Embryonic facial prominence (tissue), 1 donor: ENCODE measurements at regions not wholly inside any gene's neighbourhood (a gene's known extent, or its start where the extent isn't known, plus 50 kb on each side); places are given as distances from the start of the nearest gene placed in this dataset.

Experiments
- DNase-seq: peaks from one replicate; pipeline ENCODE4 v3.0.0-alpha.2; 2016; ENCODE audit errors: extremely low spot score

DNA sequence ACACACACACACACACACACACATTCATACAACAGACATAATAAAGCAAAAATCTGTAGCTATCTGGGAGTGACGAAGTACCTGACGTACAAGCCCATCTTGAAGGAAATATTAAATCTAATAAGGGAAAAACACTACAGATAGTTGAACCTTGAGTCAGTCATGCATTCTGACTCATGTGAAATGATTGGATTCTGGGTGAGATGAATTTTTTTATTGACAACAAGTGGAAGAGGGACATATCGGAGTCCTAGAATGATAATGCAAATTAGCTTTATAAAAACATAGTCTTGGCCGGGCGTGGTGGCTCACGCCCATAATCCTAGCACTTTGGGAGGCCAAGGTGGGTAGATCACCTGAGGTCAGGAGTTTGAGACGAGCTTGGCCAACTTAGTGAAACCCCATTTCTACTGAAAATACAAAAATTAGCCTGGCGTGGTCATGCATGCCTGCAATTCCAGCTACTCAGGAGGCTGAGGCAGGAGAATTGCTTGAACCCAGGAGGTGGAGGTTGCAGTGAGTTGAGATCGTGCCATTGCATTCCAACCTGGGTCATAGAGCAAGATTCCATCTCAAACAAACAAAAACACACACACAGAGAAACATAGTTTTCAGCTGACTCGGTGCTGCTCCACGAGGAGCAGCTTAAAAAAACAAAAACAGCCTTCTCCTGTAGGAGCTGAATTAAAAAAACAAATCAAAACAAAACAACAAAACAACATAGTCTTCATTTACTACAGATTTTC, 154.4 kb upstream of the MKLN1 start:
- no peak for DNase-seq

DNA sequence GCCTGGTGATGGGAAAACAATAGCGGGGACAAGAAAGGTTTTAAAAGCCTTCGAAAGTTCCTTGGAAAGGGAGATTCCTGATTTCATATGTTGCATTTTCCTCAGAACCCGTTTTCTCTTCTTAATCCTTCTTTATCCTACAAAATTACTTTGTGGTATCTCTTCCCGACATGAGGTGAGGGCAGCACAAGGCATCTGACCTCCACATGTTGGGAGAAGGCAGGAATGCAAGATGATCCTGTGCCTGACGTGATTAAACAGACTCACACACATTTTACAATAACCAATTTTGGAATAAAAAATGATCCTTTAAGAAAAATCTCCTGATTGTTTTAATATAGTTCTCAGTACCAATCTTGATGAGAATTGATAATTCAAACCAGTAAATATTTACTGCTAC, 153.3 kb upstream of the MKLN1 start:
- no peak for DNase-seq

DNA sequence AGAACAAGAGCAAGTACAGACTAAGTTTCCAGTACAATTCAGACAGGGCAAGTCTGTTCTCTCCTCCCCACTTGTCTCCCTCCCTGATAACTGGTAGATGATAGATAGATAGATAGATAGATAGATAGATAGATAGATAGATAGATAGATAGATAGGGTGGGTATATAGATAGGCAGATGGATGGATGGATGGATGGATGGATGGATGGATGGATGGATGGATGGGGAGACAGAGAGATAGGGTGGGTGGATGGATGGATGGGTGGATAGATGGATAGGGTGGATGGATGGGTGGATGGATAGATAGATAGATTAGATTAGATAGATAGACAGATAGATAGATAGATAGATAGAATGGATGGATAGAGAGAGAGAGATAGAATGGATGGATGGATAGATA, 152.8 kb upstream of the MKLN1 start:
- no peak for DNase-seq

DNA sequence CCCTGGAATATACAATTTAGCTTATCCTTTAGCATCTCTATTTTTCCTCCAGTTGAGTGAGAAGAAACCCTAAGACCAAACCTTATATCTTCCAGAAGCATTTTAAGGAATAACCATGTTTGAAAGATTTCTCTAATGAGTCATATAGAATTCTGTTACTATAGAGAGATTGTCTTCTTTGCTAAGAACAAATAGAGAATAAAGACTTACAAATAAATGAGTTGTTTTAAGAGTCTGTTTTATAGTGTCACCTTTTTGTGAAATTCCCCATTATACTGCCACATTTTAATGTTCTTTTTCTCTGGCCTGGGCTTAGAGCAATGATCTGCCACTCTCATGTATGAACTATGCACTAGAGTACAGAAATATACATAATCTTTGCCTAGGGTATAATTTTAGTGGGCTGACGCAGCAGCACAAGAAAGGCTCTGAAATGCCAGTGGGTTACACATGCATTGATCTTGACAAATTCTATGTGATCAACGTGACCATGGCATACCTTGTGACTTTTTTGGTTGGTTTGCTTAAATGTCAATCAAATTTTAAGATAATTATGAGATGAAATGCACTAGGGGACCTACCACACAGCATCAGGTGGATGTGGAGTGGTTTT, 145.1 kb upstream of the MKLN1 start:
- no peak for DNase-seq

DNA sequence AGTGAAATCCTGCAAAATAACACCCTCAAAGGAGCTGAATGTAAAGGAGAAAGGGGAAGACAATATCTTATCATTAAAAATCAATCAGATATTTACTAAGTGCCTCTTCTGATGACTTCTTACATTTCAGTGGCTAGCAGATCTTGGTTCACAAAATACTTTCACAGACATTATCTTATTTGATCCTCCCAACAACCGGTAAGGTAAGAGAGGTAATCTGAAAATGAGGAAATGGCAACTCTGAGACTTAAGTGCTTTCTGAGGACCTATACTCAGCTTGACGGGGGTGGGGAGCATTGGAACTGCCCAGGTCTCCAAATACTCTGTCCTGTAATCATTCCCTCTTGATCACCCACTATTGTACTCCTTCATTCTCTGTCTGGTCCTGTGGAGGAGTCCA, 144.6 kb upstream of the MKLN1 start:
- DNase-seq: no peak

DNA sequence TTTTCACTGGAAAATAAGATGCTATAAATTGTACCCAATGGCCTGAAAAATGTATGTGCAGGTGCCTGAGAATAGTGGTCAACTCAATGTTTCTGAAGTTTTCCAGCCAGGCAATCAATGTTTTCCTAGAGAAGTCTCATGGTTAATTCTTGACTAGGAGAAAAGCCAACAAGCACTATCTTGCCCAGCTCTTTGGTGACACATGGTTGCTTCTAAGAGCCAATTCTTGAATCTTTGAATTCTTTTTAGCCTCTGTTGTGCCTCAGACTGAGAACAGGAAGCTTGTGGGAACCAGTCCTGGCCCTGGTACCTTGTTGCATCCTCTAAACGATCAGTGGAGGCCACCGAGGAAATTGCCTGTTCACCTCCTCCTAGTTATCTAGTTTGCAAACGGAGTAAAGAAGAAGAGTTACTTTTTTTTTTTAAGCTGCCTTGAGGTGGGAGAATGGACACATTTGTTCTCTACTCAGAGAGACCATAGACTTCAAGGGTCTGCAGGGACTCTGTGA, 144.0 kb upstream of the MKLN1 start:
- no peak for DNase-seq

DNA sequence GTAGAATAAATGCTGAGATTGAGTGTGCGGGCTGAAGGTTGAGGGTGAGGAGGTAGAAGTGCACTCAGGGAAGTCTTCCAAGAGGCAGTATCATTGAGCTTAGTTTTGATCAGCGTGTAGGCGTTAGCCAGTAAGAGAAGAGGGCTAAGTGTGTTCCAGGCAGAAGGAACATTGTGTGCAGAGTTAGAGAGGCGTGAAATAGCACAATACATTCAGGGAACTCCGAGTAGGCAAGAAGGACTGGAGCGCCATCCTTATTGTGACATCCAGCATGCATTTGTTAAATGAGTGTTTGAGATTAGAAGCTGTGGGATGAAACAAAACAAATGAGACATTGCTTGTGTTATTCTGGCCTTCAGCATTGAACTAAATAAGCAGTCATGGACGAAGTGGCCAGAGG, 140.9 kb upstream of the MKLN1 start:
- DNase-seq: no peak

DNA sequence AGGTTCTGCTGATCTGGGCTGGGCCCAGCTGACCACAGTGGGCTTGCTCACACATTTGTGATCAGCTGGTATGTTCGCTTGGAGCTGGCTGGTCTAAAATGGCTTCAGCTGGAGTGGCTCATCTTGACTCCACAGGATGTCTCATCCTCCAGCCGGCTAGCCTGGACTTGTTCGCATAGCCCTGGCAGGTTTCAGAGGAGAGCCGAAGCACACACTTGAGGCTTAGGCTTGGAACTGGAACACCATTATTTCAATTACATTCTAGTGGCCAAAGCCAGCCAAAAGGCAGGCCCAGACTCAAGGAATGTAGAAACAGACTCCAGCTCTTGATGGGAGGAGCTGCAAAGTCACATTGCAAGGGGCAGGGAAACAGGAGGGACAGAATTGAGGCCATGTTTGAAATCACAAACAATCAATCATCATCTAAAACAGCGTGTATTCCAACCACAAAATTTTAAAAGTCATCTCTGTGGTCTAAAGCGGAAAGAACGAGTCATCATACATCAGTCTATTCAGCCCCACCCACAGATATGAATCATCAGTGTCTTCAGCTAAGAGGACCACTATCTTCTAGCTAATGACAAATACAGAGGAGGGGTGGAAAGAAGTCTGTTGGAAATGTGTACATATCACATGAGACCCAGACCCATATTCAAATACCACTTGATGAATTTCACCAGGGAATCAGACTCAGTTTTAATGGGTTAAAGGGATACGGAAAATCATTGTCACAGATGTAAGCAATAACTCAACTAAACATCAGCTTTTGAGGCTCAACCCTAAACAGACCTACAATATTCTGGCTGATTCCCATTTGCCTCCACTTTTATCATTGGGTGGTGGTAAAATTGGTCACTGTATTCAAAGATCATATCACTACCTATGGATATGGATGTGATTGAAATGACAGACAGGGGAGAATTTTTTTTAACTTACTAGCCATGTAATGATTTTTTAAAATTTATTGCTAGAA, 139.0 kb upstream of the MKLN1 start:
- DNase-seq: no peak

DNA sequence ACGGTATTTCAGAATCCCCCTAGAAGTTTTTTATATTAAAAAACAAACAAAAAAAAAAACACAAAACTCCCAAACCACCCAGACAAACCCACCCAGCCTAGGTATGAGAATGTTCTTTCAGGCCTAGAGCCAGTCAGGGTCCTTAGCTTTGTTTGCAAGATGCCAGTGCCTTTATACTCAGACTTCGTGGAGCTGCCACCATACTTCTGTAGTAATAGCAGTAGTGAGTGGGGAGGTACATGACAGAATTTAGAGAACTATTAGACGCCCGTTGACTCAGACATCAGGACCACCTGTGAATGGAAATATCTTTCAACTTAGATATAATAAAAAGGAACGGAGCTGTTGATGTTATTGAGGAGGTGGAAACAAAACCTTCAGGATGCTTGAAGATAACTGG, 138.2 kb upstream of the MKLN1 start:
- DNase-seq: no peak

DNA sequence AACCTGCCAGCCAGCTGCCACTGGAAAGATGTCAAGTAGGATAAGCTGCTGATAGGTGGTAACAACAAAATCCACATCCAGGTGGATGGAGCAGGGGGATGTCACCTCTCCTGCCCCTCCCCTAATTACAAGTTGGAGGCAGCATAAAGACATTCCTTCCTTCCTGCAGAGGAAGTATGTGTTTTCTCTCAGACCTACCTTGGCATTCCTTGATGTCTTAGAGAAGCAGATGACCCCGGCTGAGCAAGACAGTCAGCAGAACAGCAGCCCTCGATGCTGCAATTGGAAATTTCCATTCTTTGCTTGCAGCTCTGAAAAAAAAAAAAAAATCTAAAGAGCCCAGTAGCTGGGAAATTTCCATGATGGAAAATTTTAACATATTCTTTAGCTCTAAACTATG, 137.5 kb upstream of the MKLN1 start:
- no peak for DNase-seq

DNA sequence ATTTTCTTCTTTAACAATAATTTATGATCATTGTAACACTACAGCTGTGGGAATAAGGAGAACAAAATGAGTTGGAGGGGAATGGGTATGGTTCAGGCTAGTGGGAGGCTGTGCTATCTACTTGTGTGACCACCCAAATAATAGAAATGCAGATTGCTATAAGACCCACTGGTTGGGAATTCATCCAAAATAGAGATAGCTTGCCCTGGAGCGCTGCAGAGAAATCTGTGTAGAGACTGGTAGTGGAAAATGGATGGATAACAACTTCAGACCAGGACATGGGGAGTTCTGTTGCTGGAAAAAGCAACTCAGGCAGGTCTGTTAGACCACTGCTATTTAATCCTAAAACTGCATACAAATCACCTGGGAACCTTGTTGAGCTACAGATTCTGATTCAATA, 137.1 kb upstream of the MKLN1 start:
- DNase-seq: no peak

DNA sequence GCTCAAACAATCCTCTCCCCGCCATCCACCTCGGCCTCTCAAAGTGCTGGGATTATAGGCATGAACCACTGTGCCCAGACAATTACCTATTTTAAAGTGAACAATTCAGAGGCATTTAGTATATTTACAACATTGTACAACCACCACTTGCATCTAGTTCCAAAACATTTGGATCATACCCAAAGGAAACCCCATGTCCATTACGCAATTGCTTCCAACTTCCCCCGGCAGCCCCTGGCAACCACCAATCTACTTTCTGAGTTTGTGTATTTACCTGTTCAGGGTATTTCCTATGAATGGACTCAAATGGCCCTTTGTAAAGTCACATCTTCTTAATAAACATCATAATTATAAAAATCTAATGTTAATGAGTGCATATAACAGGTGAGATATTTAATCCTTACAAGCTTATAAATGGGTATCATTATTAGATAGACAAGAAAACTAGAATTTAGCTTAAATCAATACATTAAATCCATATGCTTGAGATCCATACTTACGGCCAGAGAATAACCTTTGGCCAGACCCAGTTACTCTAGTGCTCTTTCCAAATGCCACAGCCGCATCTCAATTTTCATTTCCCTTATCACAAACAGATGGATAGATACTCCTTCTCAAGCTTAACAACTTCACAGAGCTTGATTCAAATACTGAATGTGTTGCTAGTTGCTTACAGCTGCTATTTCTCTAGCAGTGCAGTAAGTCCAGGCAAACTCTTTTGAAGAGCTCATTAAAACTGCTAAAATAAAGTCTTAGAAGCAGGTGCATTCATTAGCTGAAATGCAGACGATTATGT, 133.4 kb upstream of the MKLN1 start:
- DNase-seq: no peak

DNA sequence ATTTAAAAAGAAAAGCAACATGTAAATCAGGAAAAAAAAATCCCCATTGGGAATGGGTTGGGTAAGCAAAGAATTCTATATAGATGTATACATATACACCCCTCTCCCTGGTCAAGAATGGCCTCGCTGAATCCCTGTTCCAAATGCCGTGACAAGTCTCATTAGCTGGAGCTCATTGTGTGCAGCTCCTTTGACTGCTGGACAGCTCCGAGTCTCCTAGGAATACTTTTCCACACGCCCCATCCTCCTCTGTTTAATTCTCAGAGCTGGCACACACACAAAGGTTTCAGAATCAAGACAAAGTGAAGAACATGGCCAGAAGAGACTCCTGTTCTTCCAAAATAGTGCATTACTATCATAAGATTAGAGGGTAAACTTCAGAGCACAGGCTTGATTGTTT, 130.9 kb upstream of the MKLN1 start:
- no peak for DNase-seq

DNA sequence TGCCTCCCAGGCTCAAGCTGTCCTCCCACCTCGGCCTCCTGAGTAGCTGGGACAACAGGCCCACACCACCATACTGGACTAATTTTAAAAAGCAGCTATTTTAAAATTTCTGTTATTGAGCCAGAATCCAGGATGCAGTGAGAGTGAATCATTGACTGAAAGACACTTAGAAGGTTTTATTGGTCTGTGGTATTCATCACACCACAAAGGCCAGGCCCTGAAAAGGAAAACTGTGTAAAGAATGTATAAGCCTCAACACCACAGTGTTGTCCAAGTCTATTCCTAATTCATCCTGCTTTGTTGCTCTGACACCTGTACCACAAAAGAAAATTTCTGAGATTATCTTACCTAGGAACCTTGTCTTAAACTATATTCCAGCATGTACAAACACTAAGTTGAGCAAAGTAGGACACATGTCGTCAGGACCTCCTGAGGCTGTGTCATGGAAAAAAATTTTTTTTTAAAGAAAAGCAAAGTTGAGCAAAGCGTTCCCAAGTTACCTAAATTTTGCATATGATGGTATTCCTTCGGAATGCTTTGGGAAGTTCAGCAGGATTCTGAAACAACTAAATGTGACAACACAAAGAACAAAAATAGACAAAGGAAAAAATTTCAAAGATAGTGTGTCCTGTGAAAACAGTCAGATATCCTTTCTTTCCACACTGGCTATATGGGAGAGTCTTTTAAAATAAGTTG, 129.6 kb upstream of the MKLN1 start:
- no peak for DNase-seq

DNA sequence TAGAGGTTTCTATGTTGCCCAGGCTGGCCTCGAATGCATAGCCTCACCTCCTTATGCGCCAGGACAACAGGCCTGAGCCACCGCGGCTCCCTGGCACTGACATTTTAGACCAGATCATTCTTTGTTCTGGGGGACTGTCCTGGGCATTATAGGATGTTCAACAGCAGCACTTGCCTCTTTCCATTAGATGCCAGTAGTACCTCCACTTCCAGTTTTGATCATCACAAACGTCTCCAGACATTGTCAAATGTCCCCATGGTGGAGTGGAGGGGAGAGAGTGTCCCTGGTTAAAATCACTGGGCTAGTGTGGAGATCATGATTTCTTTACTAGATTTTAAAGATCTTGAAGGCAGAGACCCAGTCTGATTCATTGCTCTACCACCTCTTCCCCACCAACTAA, 125.2 kb upstream of the MKLN1 start:
- no peak for DNase-seq

DNA sequence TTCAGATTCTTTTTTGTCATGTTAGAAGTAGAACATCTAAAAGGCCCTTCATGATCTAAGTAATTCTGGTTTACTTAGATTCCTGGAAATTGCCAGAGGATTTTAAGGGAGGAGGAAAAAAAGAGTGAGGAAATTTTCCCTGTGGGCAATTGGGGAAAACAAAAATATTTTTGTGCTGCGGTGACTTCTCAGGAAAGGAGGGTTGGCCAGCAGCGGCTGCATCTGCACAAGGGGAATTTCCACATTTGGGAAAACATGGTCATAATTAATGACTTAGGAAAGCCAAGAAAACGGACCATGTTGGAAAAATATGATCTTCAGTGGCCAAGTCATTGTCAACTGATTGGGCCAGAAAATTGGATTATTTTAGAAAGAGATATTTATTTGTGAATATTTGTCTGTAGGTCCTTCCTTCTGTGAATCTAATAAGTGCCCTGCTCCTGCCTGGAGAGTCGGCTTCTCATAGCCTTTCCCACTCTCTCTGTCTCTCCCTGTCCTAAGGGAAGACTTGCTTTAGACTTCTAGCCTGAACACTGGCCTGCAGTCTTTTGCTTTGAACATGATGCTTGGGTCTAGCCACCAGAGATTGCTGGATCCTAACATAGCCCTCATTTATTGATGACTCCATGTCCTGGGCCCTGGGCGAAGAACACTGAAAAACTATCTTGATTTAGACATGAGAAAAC, 124.2 kb upstream of the MKLN1 start:
- no peak for DNase-seq

DNA sequence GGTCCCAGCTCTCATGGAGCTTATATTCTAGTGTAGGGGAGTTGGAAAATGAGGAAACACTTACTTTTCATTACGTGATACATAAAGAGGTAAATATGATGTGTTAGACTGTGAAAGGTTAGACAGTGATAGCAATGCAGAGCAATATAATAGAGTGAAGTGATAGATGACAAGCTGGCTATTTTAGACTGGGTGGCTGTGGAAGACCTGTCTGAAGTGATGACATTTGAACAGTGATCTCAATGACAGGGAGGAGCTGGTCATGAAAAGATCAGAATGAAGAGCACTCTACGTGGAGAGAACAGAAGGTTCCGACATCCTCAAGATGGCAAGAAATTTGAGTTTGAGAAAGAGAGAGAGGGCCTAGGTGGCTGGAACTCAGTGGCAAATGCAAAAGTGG, 118.9 kb upstream of the MKLN1 start:
- no peak for DNase-seq

DNA sequence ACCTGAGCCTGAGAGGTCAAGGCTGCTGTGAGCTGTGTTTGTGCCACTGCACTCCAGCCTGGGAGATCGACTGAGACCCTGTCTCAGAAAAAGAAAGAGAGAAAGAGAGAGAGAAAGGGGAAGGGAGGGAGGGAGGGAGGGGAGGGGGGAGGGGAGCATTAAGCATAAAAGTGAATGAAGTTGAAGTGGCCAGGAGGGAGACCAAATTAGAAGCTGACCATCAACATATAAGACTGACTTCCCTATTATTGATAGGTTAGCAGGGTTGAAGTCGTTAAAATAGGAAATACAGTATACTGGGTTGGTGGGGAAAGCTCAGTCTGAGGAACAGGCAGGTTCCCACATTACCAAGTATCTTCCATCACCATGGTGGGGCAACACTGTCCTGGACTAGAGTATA, 117.1 kb upstream of the MKLN1 start:
- no peak for DNase-seq

DNA sequence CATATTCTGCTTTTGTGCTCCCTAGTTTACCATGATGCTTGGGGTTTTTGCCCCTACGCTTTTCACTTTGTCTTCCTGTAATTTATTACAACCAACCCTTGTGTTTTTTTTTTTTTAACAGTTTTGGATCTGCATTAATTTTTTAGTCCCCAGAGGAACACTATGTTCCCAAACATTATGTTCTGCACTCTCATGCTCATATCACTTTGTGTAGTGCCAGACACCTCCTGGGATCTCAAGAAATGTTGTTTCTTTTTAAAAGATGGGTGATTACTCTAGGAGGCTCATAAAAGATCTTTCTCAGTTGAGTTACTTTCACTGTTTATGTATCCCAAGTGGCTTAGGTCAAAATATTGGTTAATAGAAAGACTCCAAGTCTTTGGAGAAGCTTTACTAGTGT, 116.2 kb upstream of the MKLN1 start:
- DNase-seq: no peak

DNA sequence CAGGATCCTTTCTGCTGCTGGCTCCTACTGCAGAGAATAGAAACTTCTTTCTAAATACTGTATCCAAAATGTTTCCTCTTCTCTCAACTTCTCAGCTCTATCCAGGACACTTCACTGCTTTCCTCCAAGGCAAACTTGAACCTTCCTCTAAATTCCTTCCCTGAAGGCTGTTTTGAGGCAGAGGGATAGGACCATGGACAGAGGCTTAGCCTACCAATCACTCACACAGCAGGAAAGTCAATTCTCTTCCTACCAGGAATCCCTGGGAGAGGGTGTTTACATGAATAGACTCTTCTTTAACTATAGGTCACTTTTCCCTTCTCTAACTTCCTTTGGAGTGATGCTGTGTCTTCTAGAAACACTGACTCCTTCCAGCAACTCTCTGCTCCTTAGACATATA, 115.6 kb upstream of the MKLN1 start:
- DNase-seq: no peak
